Endodermal cell (in vitro differentiated cells): ENCODE measurements at regions not wholly inside any gene's neighbourhood (a gene's known extent, or its start where the extent isn't known, plus 50 kb on each side); places are given as distances from the start of the nearest gene placed in this dataset.

Source experiments
- DNase-seq: peaks from one replicate; pipeline ENCODE4 v3.0.0-alpha.2; 2017
- H3K27ac ChIP-seq: 2 replicates; pipeline ENCODE4 v1.5.1; 2013; ENCODE audit warnings: mild to moderate bottlenecking, low read depth, low read length, moderate library complexity
- H3K27me3 ChIP-seq: 2 replicates; pipeline ENCODE4 v1.6.1; 2013; ENCODE audit warnings: mild to moderate bottlenecking, low read length, moderate library complexity; ENCODE audit not compliant: insufficient read depth, control insufficient read depth, poor library complexity, severe bottlenecking
- H3K36me3 ChIP-seq: 2 replicates; pipeline ENCODE4 v1.7.0; 2013; ENCODE audit warnings: mild to moderate bottlenecking, low read length, moderate library complexity; ENCODE audit not compliant: control insufficient read depth, insufficient read depth
- H3K4me1 ChIP-seq: one replicate; pipeline ENCODE4 v1.7.0; 2013; ENCODE audit warnings: low read length; ENCODE audit not compliant: control insufficient read depth, insufficient read depth
- H3K4me3 ChIP-seq: 2 replicates; pipeline ENCODE4 v1.5.1; 2013; ENCODE audit warnings: mild to moderate bottlenecking, low read length, moderate library complexity
- H3K9ac ChIP-seq: 2 replicates; pipeline ENCODE4 v1.6.1; 2013; ENCODE audit warnings: mild to moderate bottlenecking, low read length, moderate library complexity; ENCODE audit not compliant: poor library complexity, severe bottlenecking; ENCODE audit errors: extremely low read depth
- H3K9me3 ChIP-seq: 2 replicates; pipeline ENCODE4 v1.6.1; 2013; ENCODE audit warnings: mild to moderate bottlenecking, low read length, moderate library complexity; ENCODE audit not compliant: control insufficient read depth
- H3K27ac Mint-ChIP-seq: 2 replicates; pipeline ENCODE4 v1.8.0; 2020; ENCODE audit warnings: mixed read lengths
- H3K27me3 Mint-ChIP-seq: 2 replicates; pipeline ENCODE4 v1.8.0; 2021; ENCODE audit warnings: mild to moderate bottlenecking, mixed read lengths; ENCODE audit not compliant: insufficient read depth
- H3K36me3 Mint-ChIP-seq: 2 replicates; pipeline ENCODE4 v1.8.0; 2020; ENCODE audit warnings: low read depth, mixed read lengths
- H3K4me1 Mint-ChIP-seq: 2 replicates; pipeline ENCODE4 v1.8.0; 2020; ENCODE audit warnings: mixed read lengths
- H3K4me3 Mint-ChIP-seq: 2 replicates; pipeline ENCODE4 v1.8.0; 2020; ENCODE audit warnings: mild to moderate bottlenecking, moderate library complexity, mixed read lengths
- H3K9me3 Mint-ChIP-seq: 2 replicates; pipeline ENCODE4 v1.8.0; 2020; ENCODE audit warnings: mild to moderate bottlenecking, mixed read lengths
- CTCF ChIP-seq: fragments of 200-600 bp; sonication (generic); conservative IDR thresholded peaks from 2 replicates; pipeline ENCODE4 v1.5.0; 2021; ENCODE audit warnings: antibody characterized with exemption, mild to moderate bottlenecking
- WGBS, 2 experiments: methylation state at CpG; one replicate each; pipeline versions ENCODE4 v1.1.5 to v1.1.7; 2013; ENCODE audit warnings: missing lambda C conversion rate in 2 of 2, mixed read lengths in 1 of 2; ENCODE audit not compliant: insufficient coverage in 1 of 2, insufficient read length in 1 of 2; 5-methylcytosine and 5-hydroxymethylcytosine counted together

GRCh38 chr4:10256203-10256602 is 139.6 kb upstream of the WDR1 start:
- DNase-seq: no peak
- Mint-ChIP-seq H3K9me3 (no peaks in the 10 kb centered on the region), H3K4me3 (no peak overlapping the region), H3K27me3 (peaks cover 89% of the 10 kb centered on the region), H3K4me1 (no peaks in the 10 kb centered on the region), H3K27ac (no peak overlapping the region), H3K36me3 (no peaks in the 10 kb centered on the region)
- H3K27ac ChIP-seq: no peak overlapping the region
- TF ChIP-seq CTCF: no peak
- H3K27me3 ChIP-seq: peaks cover 80% of the 10 kb centered on the region
- H3K9me3 ChIP-seq: no peaks in the 10 kb centered on the region
- WGBS, 2 experiments: 77 to 81% methylated on average over 2 to 3 of the region's 3 CpGs
- no peaks in the 10 kb centered on the region for H3K4me1 ChIP-seq
- H3K36me3 ChIP-seq: no peaks in the 10 kb centered on the region
- H3K9ac ChIP-seq: no peak overlapping the region
- H3K4me3 ChIP-seq: no peak overlapping the region

- Mint-ChIP-seq H3K4me3 (no peak overlapping the region), H3K9me3 (no peaks in the 10 kb centered on the region), H3K4me1 (no peaks in the 10 kb centered on the region), H3K27me3 (peaks cover 84% of the 10 kb centered on the region), H3K36me3 (no peaks in the 10 kb centered on the region), H3K27ac (no peak overlapping the region)
- TF ChIP-seq CTCF: no peak
- no peaks in the 10 kb centered on the region for H3K4me1 ChIP-seq
- no peak overlapping the region for H3K9ac ChIP-seq
- DNase-seq: no peak
- no peak overlapping the region for H3K4me3 ChIP-seq
- H3K36me3 ChIP-seq: no peaks in the 10 kb centered on the region
- peaks cover 80% of the 10 kb centered on the region for H3K27me3 ChIP-seq
- H3K27ac ChIP-seq: no peak overlapping the region
- H3K9me3 ChIP-seq: no peaks in the 10 kb centered on the region
- 86 to 89% methylated on average over 6 of the region's 6 CpGs for WGBS, 2 experiments
Measured at GRCh38 chr4:10253765-10254164, 137.2 kb upstream of the WDR1 start.

- no peak overlapping the region for H3K27ac ChIP-seq
- no peaks in the 10 kb centered on the region for H3K4me1 ChIP-seq
- H3K9me3 ChIP-seq: no peaks in the 10 kb centered on the region
- no peaks in the 10 kb centered on the region for H3K4me1 Mint-ChIP-seq
- H3K36me3 ChIP-seq: no peaks in the 10 kb centered on the region
- WGBS, 2 experiments: 93 to 98% methylated on average over 5 to 7 of the region's 7 CpGs
- no peak overlapping the region for H3K27ac Mint-ChIP-seq
- no peak for DNase-seq
- H3K4me3 Mint-ChIP-seq: no peak overlapping the region
- H3K9ac ChIP-seq: no peak overlapping the region
- H3K27me3 Mint-ChIP-seq: peaks cover 83% of the 10 kb centered on the region
- peaks cover 59% of the 10 kb centered on the region for H3K27me3 ChIP-seq
- H3K36me3 Mint-ChIP-seq: no peaks in the 10 kb centered on the region
- no peak for TF ChIP-seq CTCF
- H3K9me3 Mint-ChIP-seq: no peaks in the 10 kb centered on the region
- H3K4me3 ChIP-seq: no peak overlapping the region
Measured at GRCh38 chr4:10245751-10246150, 129.2 kb upstream of the WDR1 start.
